ENCODE measurements at regions not wholly inside any gene's neighbourhood (a gene's known extent, or its start where the extent isn't known, plus 50 kb on each side); places are given as distances from the start of the nearest gene placed in this dataset.

GRCh38 chr6:137799950-137800568 lies 67.0 kb upstream of the TNFAIP3 start:
- Histone ChIP-seq H3K4me3 (ENCODE audit: insufficient read depth, low read depth, low read length) (no peak overlapping the region), H3K18ac (ENCODE audit: low read depth, low read length) (peak overlapping the region; percentile 7; the same call in 1 of the 2 replicates), H4K5ac (ENCODE audit: low read depth, low read length) (0 out of 2 replicates have a peak overlapping the region, but pooled peaks have one; percentile 42), H3K23ac (ENCODE audit: low read depth, low read length) (no peak overlapping the region), H2BK20ac (ENCODE audit: low read depth, low read length) (no peak overlapping the region), H3K27ac (ENCODE audit: insufficient read depth, low read length) (no peak overlapping the region), H4K20me1 (ENCODE audit: insufficient read depth, low read length) (no peaks in the 10 kb centered on the region), H3K36me3 (ENCODE audit: control insufficient read depth, insufficient read depth, low read length) (no peaks in the 10 kb centered on the region), H3K9me1 (ENCODE audit: insufficient read depth, low read length) (0 out of 2 replicates have a peak, but pooled peaks cover 7% of the 10 kb centered on the region), H3K27me3 (ENCODE audit: control insufficient read depth, insufficient read depth, low read length) (no peaks in the 10 kb centered on the region), H4K8ac (ENCODE audit: low read depth in 2 of 2, low read length in 2 of 2) (no peak overlapping the region), H3K9me3 (ENCODE audit: control insufficient read depth, insufficient read depth, low read length) (no peaks in the 10 kb centered on the region), H2BK15ac (ENCODE audit: low read depth, low read length) (peak overlapping the region; percentile 36; the same call in 2 of the 3 replicates), H2AK5ac (ENCODE audit: low read depth, low read length) (peak overlapping the region; percentile 45; the same call in 1 of the 2 replicates), H4K91ac (ENCODE audit: insufficient read depth, low read depth, low read length) (no peak overlapping the region), H3K56ac (ENCODE audit: extremely low read depth, insufficient read depth, low read length) (no peak overlapping the region), H3K14ac (replicated peaks; ENCODE audit: low read depth, low read length) (no peak overlapping the region), H2AK9ac (replicated peaks; ENCODE audit: low read depth, low read length, poor library complexity) (no peak overlapping the region), H3K79me1 (ENCODE audit: low read depth in 1 of 2, low read length in 2 of 2) (no peaks in the 10 kb centered on the region), H3K4me1 (ENCODE audit: control insufficient read depth, insufficient read depth, low read length) (no peaks in the 10 kb centered on the region; the same call in 1 of the 2 replicates), H3K4ac (ENCODE audit: low read depth, low read length) (no peak overlapping the region), H3K4me2 (ENCODE audit: low read depth, low read length) (no peak overlapping the region), H2BK120ac (ENCODE audit: low read depth, low read length) (no peak overlapping the region; the same call in 1 of the 2 replicates), H3K9ac (ENCODE audit: low read depth, low read length) (no peak overlapping the region), H2BK5ac (ENCODE audit: low read depth, low read length, poor library complexity, severe bottlenecking) (no peak overlapping the region), H2AFZ (replicated peaks; ENCODE audit: low read length, poor library complexity) (no peak overlapping the region)
- no peak for TF ChIP-seq FOS (IDR thresholded peaks at IDR 0.05; ENCODE audit: low read depth, low read length)
- TF ChIP-seq POLR2A (IDR thresholded peaks at IDR 0.05; ENCODE audit: low read depth, low read length) = no peak
- TF ChIP-seq CEBPB (IDR thresholded peaks at IDR 0.05; ENCODE audit: low read depth, low read length) = no peak
- TF ChIP-seq SMC3 (IDR thresholded peaks at IDR 0.05; ENCODE audit: low read depth, low read length) = peak; percentile 61
- TF ChIP-seq, protein P1, sequence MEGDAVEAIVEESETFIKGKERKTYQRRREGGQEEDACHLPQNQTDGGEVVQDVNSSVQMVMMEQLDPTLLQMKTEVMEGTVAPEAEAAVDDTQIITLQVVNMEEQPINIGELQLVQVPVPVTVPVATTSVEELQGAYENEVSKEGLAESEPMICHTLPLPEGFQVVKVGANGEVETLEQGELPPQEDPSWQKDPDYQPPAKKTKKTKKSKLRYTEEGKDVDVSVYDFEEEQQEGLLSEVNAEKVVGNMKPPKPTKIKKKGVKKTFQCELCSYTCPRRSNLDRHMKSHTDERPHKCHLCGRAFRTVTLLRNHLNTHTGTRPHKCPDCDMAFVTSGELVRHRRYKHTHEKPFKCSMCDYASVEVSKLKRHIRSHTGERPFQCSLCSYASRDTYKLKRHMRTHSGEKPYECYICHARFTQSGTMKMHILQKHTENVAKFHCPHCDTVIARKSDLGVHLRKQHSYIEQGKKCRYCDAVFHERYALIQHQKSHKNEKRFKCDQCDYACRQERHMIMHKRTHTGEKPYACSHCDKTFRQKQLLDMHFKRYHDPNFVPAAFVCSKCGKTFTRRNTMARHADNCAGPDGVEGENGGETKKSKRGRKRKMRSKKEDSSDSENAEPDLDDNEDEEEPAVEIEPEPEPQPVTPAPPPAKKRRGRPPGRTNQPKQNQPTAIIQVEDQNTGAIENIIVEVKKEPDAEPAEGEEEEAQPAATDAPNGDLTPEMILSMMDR (conservative IDR thresholded peaks at IDR 0.05; ENCODE audit: low read depth, low read length) = peak; percentile 59
- peak; percentile 64 for TF ChIP-seq RAD21 (IDR thresholded peaks at IDR 0.05; ENCODE audit: low read length)
- peak; percentile 67 for DNase-seq
- in situ Hi-C loops (cut with MboI; ENCODE audit: low sequenced_read_pairs) (no loop called here), intact Hi-C loops (cut with micrococcal nuclease) (loop anchor here (2.0 kb wide), 2 partner anchors 67 to 145 kb away; partner anchors contain the start of gene TNFAIP3), dilution Hi-C loops (cut with HindIII; ENCODE audit: low sequenced_read_pairs, unreplicated experiment) (no loop called here)
- ATAC-seq (ENCODE audit: low read depth) = peak; percentile 68
- no TSS peak for BruUV-seq (replicated peaks)
- CTCF ChIA-PET = interaction anchor here (0.6 to 1.7 kb wide), 9 partner anchors 8 to 144 kb away, joined by 3 to 6 read pairs (median 4); partner anchors contain the start of gene TNFAIP3
- POLR2A ChIA-PET (ENCODE audit: unreplicated experiment) = no interaction called here
- WGBS, 2 experiments (ENCODE audit: extremely low coverage in 2 of 2, insufficient read length in 1 of 2) = no CpG with 5 or more reads among the region's 3 CpGs
